ENCODE measurements at regions not wholly inside any gene's neighbourhood (a gene's known extent, or its start where the extent isn't known, plus 50 kb on each side); places are given as distances from the start of the nearest gene placed in this dataset.

GRCh38 chr9:12232836-12233235 is 460.3 kb upstream of the TYRP1 start:
- peaks cover 14% of the 10 kb centered on the region for H3K9me3 Mint-ChIP-seq

GRCh38 chr9:12253941-12254340 is 439.2 kb upstream of the TYRP1 start:
- Mint-ChIP-seq H3K9me3 (peaks cover 20% of the 10 kb centered on the region), H3K27me3 (no peaks in the 10 kb centered on the region), H3K4me3 (no peak overlapping the region), H3K36me3 (no peaks in the 10 kb centered on the region), H3K27ac (no peak overlapping the region), H3K4me1 (ENCODE audit: unreplicated experiment) (no peaks in the 10 kb centered on the region)
- no peak for DNase-seq (ENCODE audit: extremely low spot score, unreplicated experiment)
- no peak for TF ChIP-seq CTCF (conservative IDR thresholded peaks at IDR 0.05)

More at GRCh38 chr9:12232836-12233235, 460.3 kb upstream of the TYRP1 start:
- H3K27ac Mint-ChIP-seq, result no peak overlapping the region
- no peak for TF ChIP-seq CTCF (conservative IDR thresholded peaks at IDR 0.05)
- H3K36me3 Mint-ChIP-seq, result peaks cover 4% of the 10 kb centered on the region
- DNase-seq (ENCODE audit: extremely low spot score, unreplicated experiment), result no peak
- no peaks in the 10 kb centered on the region for H3K4me1 Mint-ChIP-seq (ENCODE audit: unreplicated experiment)
- no peak overlapping the region for H3K4me3 Mint-ChIP-seq
- H3K27me3 Mint-ChIP-seq, result no peaks in the 10 kb centered on the region

GRCh38 chr9:12266758-12267157 is 426.4 kb upstream of the TYRP1 start:
- Mint-ChIP-seq H3K36me3 (no peaks in the 10 kb centered on the region), H3K27ac (no peak overlapping the region), H3K9me3 (peaks cover 5% of the 10 kb centered on the region), H3K27me3 (no peaks in the 10 kb centered on the region), H3K4me3 (no peak overlapping the region), H3K4me1 (ENCODE audit: unreplicated experiment) (peaks cover 5% of the 10 kb centered on the region)
- no peak for DNase-seq (ENCODE audit: extremely low spot score, unreplicated experiment)
- TF ChIP-seq CTCF (conservative IDR thresholded peaks at IDR 0.05), result no peak

- no peak for TF ChIP-seq CTCF (conservative IDR thresholded peaks at IDR 0.05)
- H3K27ac Mint-ChIP-seq, result no peak overlapping the region
- H3K4me1 Mint-ChIP-seq (ENCODE audit: unreplicated experiment), result peaks cover 13% of the 10 kb centered on the region
- no peak overlapping the region for H3K4me3 Mint-ChIP-seq
- H3K36me3 Mint-ChIP-seq, result no peaks in the 10 kb centered on the region
- no peak for DNase-seq (ENCODE audit: extremely low spot score, unreplicated experiment)
- H3K27me3 Mint-ChIP-seq, result no peaks in the 10 kb centered on the region
- peaks cover 5% of the 10 kb centered on the region for H3K9me3 Mint-ChIP-seq
Measured at GRCh38 chr9:12271421-12271891, 421.7 kb upstream of the TYRP1 start.

- H3K27ac Mint-ChIP-seq, result no peak overlapping the region
- H3K27me3 Mint-ChIP-seq, result no peaks in the 10 kb centered on the region
- no peak for TF ChIP-seq CTCF (conservative IDR thresholded peaks at IDR 0.05)
- peaks cover 5% of the 10 kb centered on the region for H3K9me3 Mint-ChIP-seq
- H3K4me1 Mint-ChIP-seq (ENCODE audit: unreplicated experiment), result peaks cover 8% of the 10 kb centered on the region
- no peaks in the 10 kb centered on the region for H3K36me3 Mint-ChIP-seq
- no peak for DNase-seq (ENCODE audit: extremely low spot score, unreplicated experiment)
- no peak overlapping the region for H3K4me3 Mint-ChIP-seq
Measured at GRCh38 chr9:12272471-12273120, 420.6 kb upstream of the TYRP1 start.

All from type B pancreatic cell (in vitro differentiated cells).